ENCODE measurements at regions not wholly inside any gene's neighbourhood (a gene's known extent, or its start where the extent isn't known, plus 50 kb on each side); places are given as distances from the start of the nearest gene placed in this dataset.

DNA sequence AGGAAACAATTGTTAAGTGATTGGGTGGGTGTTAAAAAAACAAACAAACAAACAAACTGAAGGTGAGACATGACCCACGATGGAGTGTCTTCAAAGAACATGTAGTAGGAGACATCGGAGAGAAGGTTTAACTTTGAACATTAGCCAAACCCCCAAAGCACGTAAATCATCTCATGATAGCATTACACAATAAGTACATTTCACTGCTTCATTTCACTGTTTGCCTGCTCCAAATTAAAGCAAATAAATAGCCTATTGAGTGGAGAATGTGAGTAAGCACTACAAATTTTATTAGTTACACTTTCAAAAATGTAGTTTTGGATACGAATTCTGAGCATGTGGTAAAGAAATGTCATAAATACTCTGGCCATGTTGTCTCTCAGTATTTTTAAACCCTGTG is 287.0 kb downstream of the SI start:
- TF ChIP-seq, protein P1, sequence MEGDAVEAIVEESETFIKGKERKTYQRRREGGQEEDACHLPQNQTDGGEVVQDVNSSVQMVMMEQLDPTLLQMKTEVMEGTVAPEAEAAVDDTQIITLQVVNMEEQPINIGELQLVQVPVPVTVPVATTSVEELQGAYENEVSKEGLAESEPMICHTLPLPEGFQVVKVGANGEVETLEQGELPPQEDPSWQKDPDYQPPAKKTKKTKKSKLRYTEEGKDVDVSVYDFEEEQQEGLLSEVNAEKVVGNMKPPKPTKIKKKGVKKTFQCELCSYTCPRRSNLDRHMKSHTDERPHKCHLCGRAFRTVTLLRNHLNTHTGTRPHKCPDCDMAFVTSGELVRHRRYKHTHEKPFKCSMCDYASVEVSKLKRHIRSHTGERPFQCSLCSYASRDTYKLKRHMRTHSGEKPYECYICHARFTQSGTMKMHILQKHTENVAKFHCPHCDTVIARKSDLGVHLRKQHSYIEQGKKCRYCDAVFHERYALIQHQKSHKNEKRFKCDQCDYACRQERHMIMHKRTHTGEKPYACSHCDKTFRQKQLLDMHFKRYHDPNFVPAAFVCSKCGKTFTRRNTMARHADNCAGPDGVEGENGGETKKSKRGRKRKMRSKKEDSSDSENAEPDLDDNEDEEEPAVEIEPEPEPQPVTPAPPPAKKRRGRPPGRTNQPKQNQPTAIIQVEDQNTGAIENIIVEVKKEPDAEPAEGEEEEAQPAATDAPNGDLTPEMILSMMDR (IDR thresholded peaks at IDR 0.05) = no peak
- no peak for TF ChIP-seq POLR2AphosphoS5 (IDR thresholded peaks at IDR 0.05)
- TF ChIP-seq POLR2A (IDR thresholded peaks at IDR 0.05; ENCODE audit: low read depth) = no peak
